GM21381 (cell line): ENCODE measurements at regions not wholly inside any gene's neighbourhood (a gene's known extent, or its start where the extent isn't known, plus 50 kb on each side); places are given as distances from the start of the nearest gene placed in this dataset.
"Not testable (repeated sequence)": the region's sequence is repeated elsewhere in the genome, so short reads cannot be mapped to it uniquely, and the experiment has no call there.

Experiments used
- ATAC-seq: cut with Tn5 transposase; IDR thresholded peaks from one replicate; pipeline ENCODE4 v1.9.1; 2021; ENCODE audit warnings: mild to moderate bottlenecking, moderate library complexity; ENCODE audit not compliant: unreplicated experiment

GRCh38 chr1:96865731-96866685 lies 144.4 kb downstream of the PTBP2 start:
- no peak for ATAC-seq

GRCh38 chr1:96872757-96873156 lies 151.2 kb downstream of the PTBP2 start:
- ATAC-seq: no peak

GRCh38 chr1:96878640-96879039 lies 157.1 kb downstream of the PTBP2 start:
- no peak for ATAC-seq

- ATAC-seq: no peak
Measured at GRCh38 chr1:96880626-96881025, 159.0 kb downstream of the PTBP2 start.

- ATAC-seq: no peak
Measured at GRCh38 chr1:96882096-96882495, 160.5 kb downstream of the PTBP2 start.

- no peak for ATAC-seq
Measured at GRCh38 chr1:96886474-96886873, 164.9 kb downstream of the PTBP2 start.

- no peak for ATAC-seq
Measured at GRCh38 chr1:96887501-96887900, 165.9 kb downstream of the PTBP2 start.

- ATAC-seq: no peak
Measured at GRCh38 chr1:96901783-96902363, 180.3 kb downstream of the PTBP2 start.

- no peak for ATAC-seq
Measured at GRCh38 chr1:96912248-96912647, 190.7 kb downstream of the PTBP2 start.

GRCh38 chr1:96915701-96916100 lies 194.1 kb downstream of the PTBP2 start:
- not testable (repeated sequence) for ATAC-seq

- no peak for ATAC-seq
Measured at GRCh38 chr1:96918406-96918805, 196.8 kb downstream of the PTBP2 start.

- no peak for ATAC-seq
Measured at GRCh38 chr1:96922181-96922580, 200.6 kb downstream of the PTBP2 start.

- ATAC-seq: no peak
Measured at GRCh38 chr1:96923753-96924152, 202.2 kb downstream of the PTBP2 start.

GRCh38 chr1:96926176-96926575 lies 204.6 kb downstream of the PTBP2 start:
- no peak for ATAC-seq

- no peak for ATAC-seq
Measured at GRCh38 chr1:96927125-96927524, 205.5 kb downstream of the PTBP2 start.

- ATAC-seq: no peak
Measured at GRCh38 chr1:96931136-96931535, 209.6 kb downstream of the PTBP2 start.

- ATAC-seq: no peak
Measured at GRCh38 chr1:96934282-96934681, 212.7 kb downstream of the PTBP2 start.

- ATAC-seq: no peak
Measured at GRCh38 chr1:96944432-96945092, 223.0 kb downstream of the PTBP2 start.

GRCh38 chr1:96945509-96946084 lies 224.0 kb downstream of the PTBP2 start:
- ATAC-seq: no peak

- no peak for ATAC-seq
Measured at GRCh38 chr1:96955307-96956012, 233.9 kb downstream of the PTBP2 start.

GRCh38 chr1:96962216-96962615 lies 240.6 kb downstream of the PTBP2 start:
- no peak for ATAC-seq
